SK-N-SH (cell line): ENCODE measurements at regions not wholly inside any gene's neighbourhood (a gene's known extent, or its start where the extent isn't known, plus 50 kb on each side); places are given as distances from the start of the nearest gene placed in this dataset.

Experiments used
- CTCF ChIA-PET: fragments of 300-600, 350-600 bp; formaldehyde crosslinking; extraction: SDS; loops from one replicate; lab custom pipeline; 2021; lab: Yijun Ruan, JAX
- POLR2A ChIA-PET: fragments of 350-600 bp; sonication (Branson Sonifier 250); formaldehyde crosslinking; extraction: SDS; loops from one replicate; lab custom pipeline; 2020; ENCODE audit warnings: antibody characterized with exemption, inconsistent platforms; lab: Yijun Ruan, JAX
- DNase-seq: peaks from one replicate; pipeline ENCODE4 v3.0.0; 2012
- H2AFZ ChIP-seq: fragments of 200-600 bp; sonication (generic); 2 replicates; pipeline ENCODE4 v1.8.1; 2016; ENCODE audit warnings: antibody characterized with exemption, mild to moderate bottlenecking, low read depth
- H3F3A ChIP-seq: fragments of 200-600 bp; sonication (generic); replicated peaks from 2 replicates; pipeline ENCODE3; 2016; ENCODE audit warnings: antibody characterized with exemption, mild to moderate bottlenecking; ENCODE audit not compliant: insufficient read depth
- H3K27ac ChIP-seq, 2 experiments: fragments of 200-500 bp in 1 of 2; fragments of 200-600 bp in 1 of 2; sonication (Bioruptor generic) in 1 of 2; sonication (generic), shearing (Covaris generic) in 1 of 2; 2 replicates each; pipeline versions ENCODE4 v1.5.1 to v1.6.1; 2014 to 2016; ENCODE audit warnings: low read depth in 2 of 2, inconsistent platforms in 1 of 2, low read length in 1 of 2, mild to moderate bottlenecking in 1 of 2, mixed read lengths in 1 of 2
- H3K27me3 ChIP-seq: fragments of 200-600 bp; sonication (generic), shearing (Covaris generic); 2 replicates; pipeline ENCODE4 v1.6.1; 2016; ENCODE audit warnings: mixed run types; ENCODE audit not compliant: insufficient read depth
- H3K36me3 ChIP-seq, 2 experiments: fragments of 200-500 bp in 1 of 2; fragments of 200-600 bp in 1 of 2; sonication (Bioruptor generic) in 1 of 2; sonication (generic) in 1 of 2; replicated peaks in 1 of 2; 2 replicates each; pipeline versions ENCODE3 to v1.5.1; 2014 to 2016; ENCODE audit warnings: low read length in 1 of 2, mild to moderate bottlenecking in 1 of 2; ENCODE audit not compliant: insufficient read depth in 2 of 2, control insufficient read depth in 1 of 2
- H3K4me1 ChIP-seq, 2 experiments: fragments of 200-500 bp in 1 of 2; fragments of 200-600 bp in 1 of 2; sonication (Bioruptor generic) in 1 of 2; sonication (generic), shearing (Covaris generic) in 1 of 2; 2 replicates each; pipeline versions ENCODE4 v1.5.1 to v1.6.1; 2014 to 2016; ENCODE audit warnings: low read depth in 1 of 2, low read length in 1 of 2, mixed run types in 1 of 2; ENCODE audit not compliant: insufficient read depth in 2 of 2, control insufficient read depth in 1 of 2
- H3K4me2 ChIP-seq: fragments of 200-600 bp; sonication (generic), shearing (Covaris generic); 2 replicates; pipeline ENCODE4 v1.6.1; 2017; ENCODE audit warnings: mixed run types
- H3K4me3 ChIP-seq, 2 experiments: fragments of 200-500 bp in 1 of 2; fragments of 200-600 bp in 1 of 2; sonication (Bioruptor generic) in 1 of 2; sonication (generic), shearing (Covaris generic) in 1 of 2; 2 replicates each; pipeline versions ENCODE4 v1.5.1 to v1.8.1; 2014 to 2016; ENCODE audit warnings: low read depth in 2 of 2, inconsistent platforms in 1 of 2, low read length in 1 of 2, mild to moderate bottlenecking in 1 of 2, mixed read lengths in 1 of 2, moderate library complexity in 1 of 2
- H3K79me2 ChIP-seq: fragments of 200-600 bp; sonication (generic); 2 replicates; pipeline ENCODE4 v1.8.1; 2017; ENCODE audit warnings: mild to moderate bottlenecking; ENCODE audit not compliant: insufficient read depth
- H3K9ac ChIP-seq: fragments of 200-600 bp; sonication (generic); 2 replicates; pipeline ENCODE4 v1.6.1; 2017; ENCODE audit warnings: mixed run types
- H3K9me2 ChIP-seq: fragments of 200-600 bp; sonication (generic); 2 replicates; pipeline ENCODE4 v1.6.1; 2017; ENCODE audit warnings: mixed run types
- H3K9me3 ChIP-seq: fragments of 200-600 bp; sonication (generic); 2 replicates; pipeline ENCODE4 v1.6.1; 2017; ENCODE audit warnings: mixed run types, mild to moderate bottlenecking, moderate library complexity
- H4K20me1 ChIP-seq: fragments of 200-600 bp; sonication (generic); 2 replicates; pipeline ENCODE4 v1.6.1; 2017; ENCODE audit warnings: mild to moderate bottlenecking, mixed run types; ENCODE audit not compliant: insufficient read depth
- ELF1 ChIP-seq: IDR thresholded peaks from 2 replicates; pipeline ENCODE4 v1.4.0; 2012
- EP300 ChIP-seq, 2 experiments: IDR thresholded peaks; 2 replicates each; pipeline versions ENCODE4 v1.4.0 to v1.6.1; 2012; ENCODE audit warnings: borderline replicate concordance in 1 of 2, low read depth in 1 of 2, low read length in 1 of 2
- FOXJ3 ChIP-seq: sonication (generic); formaldehyde crosslinking; IDR thresholded peaks from 2 replicates; pipeline ENCODE4 v1.5.1; 2020; ENCODE audit warnings: mild to moderate bottlenecking, missing genetic modification reagents
- FOXM1 ChIP-seq: IDR thresholded peaks from 2 replicates; pipeline ENCODE4 v1.4.0; 2012; ENCODE audit warnings: low read depth, mild to moderate bottlenecking
- IRF3 ChIP-seq: fragments of 150-350 bp; IDR thresholded peaks from 2 replicates; pipeline ENCODE4 v1.6.1; 2016; ENCODE audit warnings: mild to moderate bottlenecking, low read depth, low read length
- JUND ChIP-seq: IDR thresholded peaks from 2 replicates; pipeline ENCODE4 v1.4.0; 2012
- NFIC ChIP-seq: IDR thresholded peaks from 2 replicates; pipeline ENCODE4 v1.4.0; 2012; ENCODE audit warnings: borderline replicate concordance
- PBX3 ChIP-seq: IDR thresholded peaks from 2 replicates; pipeline ENCODE4; 2012
- RAD21 ChIP-seq: IDR thresholded peaks from 2 replicates; pipeline ENCODE4 v1.6.1; 2012; ENCODE audit warnings: mild to moderate bottlenecking, low read length
- SIN3A ChIP-seq: IDR thresholded peaks from 2 replicates; pipeline ENCODE4 v1.6.1; 2012; ENCODE audit warnings: low read depth, mild to moderate bottlenecking, low read length, moderate library complexity, borderline replicate concordance
- TAF1 ChIP-seq: IDR thresholded peaks from 2 replicates; pipeline ENCODE4 v1.6.1; 2012; ENCODE audit warnings: low read depth, mild to moderate bottlenecking, low read length, moderate library complexity, borderline replicate concordance
- TCF12 ChIP-seq: IDR thresholded peaks from 2 replicates; pipeline ENCODE4 v1.4.0; 2012
- TEAD4 ChIP-seq: IDR thresholded peaks from 2 replicates; pipeline ENCODE4 v1.4.0; 2012; ENCODE audit warnings: mild to moderate bottlenecking, borderline replicate concordance; ENCODE audit not compliant: insufficient read depth
- USF2 ChIP-seq: fragments of 150-350 bp; IDR thresholded peaks from 2 replicates; pipeline ENCODE4 v1.6.1; 2017; ENCODE audit warnings: antibody characterized with exemption, low read length, low read depth, borderline replicate concordance
- WGBS: methylation state at CpG from one replicate; pipeline ENCODE4 v1.1.6; 2017; ENCODE audit warnings: low lambda C conversion rate; 5-methylcytosine and 5-hydroxymethylcytosine counted together

GRCh38 chr6:74807674-74808073, 398.2 kb downstream of the COL12A1 start:
- Histone ChIP-seq H3K9me2 (no peaks in the 10 kb centered on the region), H3K9ac (no peak overlapping the region), H3K79me2 (no peaks in the 10 kb centered on the region), H3K27ac (no peak overlapping the region), H3K4me1 (no peaks in the 10 kb centered on the region), H3K36me3 (no peaks in the 10 kb centered on the region), H4K20me1 (no peaks in the 10 kb centered on the region), H3K4me2 (no peak overlapping the region), H3K9me3 (no peaks in the 10 kb centered on the region), H3K27me3 (no peaks in the 10 kb centered on the region), H3K4me3 (no peak overlapping the region), H2AFZ (no peak overlapping the region), H3F3A (no peaks in the 10 kb centered on the region)
- CTCF ChIA-PET: no interaction called here
- WGBS: 1% methylated on average over 2 of the region's 2 CpGs
- no peak for DNase-seq
- no peak for TF ChIP-seq NFIC
- TF ChIP-seq PBX3: no peak
- TF ChIP-seq USF2: no peak
- TF ChIP-seq SIN3A: no peak
- POLR2A ChIA-PET: no interaction called here

- Histone ChIP-seq H2AFZ (no peak overlapping the region), H3K36me3 (no peaks in the 10 kb centered on the region), H3K9me3 (no peaks in the 10 kb centered on the region), H3K4me2 (no peak overlapping the region), H3K4me1 (no peaks in the 10 kb centered on the region), H3F3A (no peaks in the 10 kb centered on the region), H4K20me1 (no peaks in the 10 kb centered on the region), H3K9ac (no peak overlapping the region), H3K9me2 (no peaks in the 10 kb centered on the region), H3K79me2 (no peaks in the 10 kb centered on the region), H3K27me3 (no peaks in the 10 kb centered on the region), H3K4me3 (no peak overlapping the region), H3K27ac (no peak overlapping the region)
- WGBS: 3% methylated on average over 5 of the region's 5 CpGs
- ChIA-PET CTCF (no interaction called here), POLR2A (no interaction called here)
- DNase-seq: no peak
- TF ChIP-seq RAD21 (no peak), USF2 (no peak), TCF12 (no peak), JUND (no peak), EP300 (IDR thresholded peaks at IDR 0.05; ENCODE audit: borderline replicate concordance in 1 of 2, low read depth in 1 of 2, low read length in 1 of 2) (no peak), IRF3 (no peak), FOXM1 (no peak), TAF1 (no peak), ELF1 (no peak), FOXJ3 (CRISPR knock-in tag) (no peak), TEAD4 (no peak)
- TF ChIP-seq, all 33 proteins: peak for 0
Measured at GRCh38 chr6:74805916-74806696, 399.7 kb downstream of the COL12A1 start.
